H1 (cell line): ENCODE measurements at regions not wholly inside any gene's neighbourhood (a gene's known extent, or its start where the extent isn't known, plus 50 kb on each side); places are given as distances from the start of the nearest gene placed in this dataset.

ENCODE experiments used
- CTCF ChIA-PET: fragments of 300-600 bp; sonication (Branson Sonifier 250); formaldehyde crosslinking; loops from one replicate; lab custom pipeline; 2021; ENCODE audit not compliant: partially characterized antibody; lab: Charles Lee
- POLR2A ChIA-PET: fragments of 300-600 bp; sonication (Branson Sonifier 250); formaldehyde crosslinking; loops from one replicate; lab custom pipeline; 2021; ENCODE audit warnings: inconsistent platforms; ENCODE audit not compliant: partially characterized antibody; lab: Charles Lee
- DNase-seq, 2 experiments: peaks; one replicate each; pipeline versions ENCODE4 v3.0.0 to v3.0.0-alpha.2; 2010 to 2022; ENCODE audit warnings: low spot score in 2 of 2, low read depth in 1 of 2, mixed read lengths in 1 of 2
- FAIRE-seq: peaks from 2 replicates; lab custom pipeline; 2011; peaks lifted over from hg19 to GRCh38; lab: Jason Lieb, UNC
- H2AFZ ChIP-seq: 2 replicates; pipeline ENCODE4 v1.8.1; 2012; ENCODE audit warnings: low read length, inconsistent platforms
- H2AK5ac ChIP-seq: 2 replicates; pipeline ENCODE4 v1.6.1; 2013; ENCODE audit warnings: low read depth, low read length
- H2BK120ac ChIP-seq: replicated peaks from 2 replicates; pipeline ENCODE3; 2013; ENCODE audit warnings: low read depth, low read length, inconsistent platforms
- H2BK12ac ChIP-seq: 2 replicates; pipeline ENCODE4 v1.6.1; 2013; ENCODE audit warnings: low read depth, low read length
- H2BK15ac ChIP-seq: 2 replicates; pipeline ENCODE4 v1.6.1; 2013; ENCODE audit warnings: low read length
- H2BK20ac ChIP-seq: 2 replicates; pipeline ENCODE4 v1.6.1; 2013; ENCODE audit warnings: low read length
- H2BK5ac ChIP-seq: 2 replicates; pipeline ENCODE4 v1.6.1; 2013; ENCODE audit warnings: low read depth, low read length
- H3K14ac ChIP-seq: 2 replicates; pipeline ENCODE4 v1.6.1; 2013; ENCODE audit warnings: inconsistent platforms; ENCODE audit not compliant: insufficient read length
- H3K18ac ChIP-seq: 2 replicates; pipeline ENCODE4 v1.6.1; 2013; ENCODE audit warnings: low read length; ENCODE audit errors: extremely low read depth
- H3K23ac ChIP-seq: 2 replicates; pipeline ENCODE4 v1.6.1; 2013; ENCODE audit warnings: inconsistent platforms; ENCODE audit not compliant: insufficient read length
- H3K23me2 ChIP-seq: 2 replicates; pipeline ENCODE4 v1.6.1; 2013; ENCODE audit warnings: low read depth, low read length
- H3K27ac ChIP-seq: 2 replicates; pipeline ENCODE4 v1.6.1; 2011; ENCODE audit warnings: low read depth, low read length, inconsistent platforms
- H3K27me3 ChIP-seq, 4 experiments: replicated peaks in 1 of 4; 1 replicate in 1 of 4; 2 replicates in 3 of 4; pipeline versions ENCODE4 v1.6.1 to v1.8.1; 2011 to 2013; ENCODE audit warnings: low read length in 3 of 4, mild to moderate bottlenecking in 3 of 4, inconsistent platforms in 2 of 4, mixed read lengths in 2 of 4, moderate library complexity in 1 of 4; ENCODE audit not compliant: control insufficient read depth in 3 of 4, insufficient read depth in 3 of 4; ENCODE audit errors: extremely low read depth in 1 of 4
- H3K36me3 ChIP-seq, 4 experiments: 2 replicates each; pipeline versions ENCODE4 v1.6.1 to v1.8.1; 2011 to 2013; ENCODE audit warnings: mild to moderate bottlenecking in 4 of 4, low read length in 3 of 4, moderate library complexity in 2 of 4, control low read depth in 1 of 4, inconsistent platforms in 1 of 4; ENCODE audit not compliant: insufficient read depth in 4 of 4, control insufficient read depth in 2 of 4
- H3K4ac ChIP-seq: replicated peaks from 2 replicates; pipeline ENCODE3; 2013; ENCODE audit warnings: low read length, low read depth, mixed read lengths, inconsistent platforms; ENCODE audit not compliant: insufficient read length
- H3K4me1 ChIP-seq, 4 experiments: replicated peaks in 1 of 4; 1 replicate in 1 of 4; 2 replicates in 3 of 4; pipeline versions ENCODE4 v1.6.1 to v1.8.1; 2011 to 2013; ENCODE audit warnings: low read length in 3 of 4, inconsistent platforms in 2 of 4, mixed read lengths in 1 of 4; ENCODE audit not compliant: insufficient read depth in 4 of 4, control insufficient read depth in 3 of 4
- H3K4me2 ChIP-seq, 2 experiments: 2 replicates each; pipeline versions ENCODE4 v1.6.1 to v1.8.1; 2011 to 2013; ENCODE audit warnings: low read depth in 2 of 2, low read length in 2 of 2, control low read depth in 1 of 2, inconsistent platforms in 1 of 2, mild to moderate bottlenecking in 1 of 2; ENCODE audit not compliant: insufficient read depth in 1 of 2
- H3K4me3 ChIP-seq, 4 experiments: fragments of 200-600, 300-600 bp in 1 of 4; sonication (generic), shearing (Covaris generic), sonication (Bioruptor Twin) in 1 of 4; 2 replicates each; pipeline versions ENCODE4 v1.5.1 to v1.8.1; 2011 to 2016; ENCODE audit warnings: low read length in 4 of 4, low read depth in 3 of 4, control low read depth in 2 of 4, inconsistent platforms in 2 of 4, mild to moderate bottlenecking in 2 of 4, mixed read lengths in 1 of 4, moderate library complexity in 1 of 4; ENCODE audit not compliant: insufficient read depth in 2 of 4; ENCODE audit errors: extremely low read depth in 1 of 4
- H3K56ac ChIP-seq: replicated peaks from 2 replicates; pipeline ENCODE3; 2013; ENCODE audit warnings: low read depth, mild to moderate bottlenecking, mixed read lengths, low read length, inconsistent platforms; ENCODE audit not compliant: insufficient read length
- H3K79me1 ChIP-seq: 2 replicates; pipeline ENCODE4 v1.6.1; 2013; ENCODE audit warnings: low read depth, low read length, control low read depth
- H3K79me2 ChIP-seq, 2 experiments: 2 replicates each; pipeline versions ENCODE4 v1.6.1 to v1.8.1; 2012 to 2013; ENCODE audit warnings: low read length in 2 of 2, mild to moderate bottlenecking in 2 of 2, inconsistent platforms in 1 of 2; ENCODE audit not compliant: insufficient read depth in 2 of 2, control insufficient read depth in 1 of 2
- H3K9ac ChIP-seq, 4 experiments: replicated peaks in 1 of 4; 1 replicate in 1 of 4; 2 replicates in 3 of 4; pipeline versions ENCODE4 v1.6.1 to v1.8.1; 2011 to 2013; ENCODE audit warnings: low read depth in 3 of 4, low read length in 3 of 4, control low read depth in 2 of 4, mild to moderate bottlenecking in 2 of 4, moderate library complexity in 2 of 4, inconsistent platforms in 1 of 4; ENCODE audit errors: extremely low read depth in 1 of 4
- H3K9me3 ChIP-seq, 2 experiments: 2 replicates each; pipeline versions ENCODE4 v1.6.1 to v1.8.1; 2012 to 2013; ENCODE audit warnings: mild to moderate bottlenecking in 2 of 2, moderate library complexity in 2 of 2, control low read depth in 1 of 2, inconsistent platforms in 1 of 2, low read depth in 1 of 2, low read length in 1 of 2, mixed read lengths in 1 of 2; ENCODE audit not compliant: insufficient read depth in 2 of 2
- H4K20me1 ChIP-seq, 2 experiments: replicated peaks in 1 of 2; 2 replicates each; pipeline versions ENCODE3 to v1.8.1; 2011 to 2013; ENCODE audit warnings: inconsistent platforms in 2 of 2, low read length in 2 of 2, mild to moderate bottlenecking in 1 of 2; ENCODE audit not compliant: insufficient read depth in 2 of 2, control insufficient read depth in 1 of 2
- H4K5ac ChIP-seq: 2 replicates; pipeline ENCODE4 v1.6.1; 2013; ENCODE audit warnings: low read length, low read depth, mixed read lengths, inconsistent platforms; ENCODE audit not compliant: insufficient read length
- H4K8ac ChIP-seq: 2 replicates; pipeline ENCODE4 v1.8.0; 2013; ENCODE audit warnings: mild to moderate bottlenecking, moderate library complexity, low read length, inconsistent platforms; ENCODE audit not compliant: insufficient read depth; ENCODE audit errors: extremely low read depth
- H4K91ac ChIP-seq: replicated peaks from 2 replicates; pipeline ENCODE3; 2013; ENCODE audit warnings: low read length, mixed read lengths, inconsistent platforms; ENCODE audit not compliant: insufficient read length
- CHD7 ChIP-seq: fragments of 300-600 bp; sonication (generic); IDR thresholded peaks from 2 replicates; pipeline ENCODE4 v1.7.1; 2012; ENCODE audit warnings: low read length, moderate library complexity, mild to moderate bottlenecking, inconsistent platforms; ENCODE audit not compliant: insufficient replicate concordance
- WGBS, 2 experiments: shearing (Covaris generic) in 1 of 2; methylation state at CpG; one replicate each; pipeline versions ENCODE4 v1.1.6 to v1.1.7; 2013 to 2015; ENCODE audit warnings: low lambda C conversion rate in 2 of 2, mixed read lengths in 2 of 2, inconsistent platforms in 1 of 2, low coverage in 1 of 2, missing lambda C conversion rate in 1 of 2; ENCODE audit not compliant: insufficient replicate concordance in 2 of 2, insufficient coverage in 1 of 2, insufficient read length in 1 of 2; ENCODE audit errors: extremely low coverage in 1 of 2, missing lambda C conversion rate in 1 of 2; 5-methylcytosine and 5-hydroxymethylcytosine counted together

GRCh38 chr16:6694636-6695035, 638.0 kb upstream of the RBFOX1 start:
- H3K23ac ChIP-seq: no peak overlapping the region
- H3K23me2 ChIP-seq: peaks cover 11% of the 10 kb centered on the region; the same call in 1 of the 2 replicates
- H2BK15ac ChIP-seq: no peak overlapping the region
- no peak overlapping the region for H2BK12ac ChIP-seq
- no peak overlapping the region for H2BK20ac ChIP-seq
- POLR2A ChIA-PET: no interaction called here
- CTCF ChIA-PET: interaction anchor here (0.8 to 7.2 kb wide), 2 partner anchors 11 to 1608 kb away, joined by 4 to 40 read pairs; no protein-coding TSS in a partner anchor
- H4K20me1 ChIP-seq: peaks cover 0 to 7% of the 10 kb centered on the region in 2 experiments
- H3K79me2 ChIP-seq: no peaks in the 10 kb centered on the region
- no peak overlapping the region for H3K56ac ChIP-seq
- no peaks in the 10 kb centered on the region for H3K9me3 ChIP-seq
- FAIRE-seq (no peak), DNase-seq (no peak)
- no peak overlapping the region for H4K5ac ChIP-seq
- no peak overlapping the region for H2BK5ac ChIP-seq
- no peak overlapping the region for H3K4me2 ChIP-seq
- H2AK5ac ChIP-seq: no peak overlapping the region
- no peaks in the 10 kb centered on the region for H3K27me3 ChIP-seq
- H3K9ac ChIP-seq: no peak overlapping the region
- no peak overlapping the region for H3K27ac ChIP-seq
- no peaks in the 10 kb centered on the region for H3K36me3 ChIP-seq
- no peaks in the 10 kb centered on the region for H3K4me1 ChIP-seq
- no peak overlapping the region for H4K8ac ChIP-seq
- WGBS, 2 experiments: 72% methylated on average over 6 of the region's 6 CpGs; no CpG with 5 or more reads in 1 of the 2 experiments
- H3K4me3 ChIP-seq: no peak overlapping the region
- no peak overlapping the region for H4K91ac ChIP-seq
- no peak overlapping the region for H3K14ac ChIP-seq
- no peak overlapping the region for H3K4ac ChIP-seq
- H3K79me1 ChIP-seq: no peaks in the 10 kb centered on the region
- H2BK120ac ChIP-seq: no peak overlapping the region
- H2AFZ ChIP-seq: no peak overlapping the region
- no peak overlapping the region for H3K18ac ChIP-seq
- TF ChIP-seq CHD7: no peak
